ENCODE measurements at regions not wholly inside any gene's neighbourhood (a gene's known extent, or its start where the extent isn't known, plus 50 kb on each side); places are given as distances from the start of the nearest gene placed in this dataset.

DNA sequence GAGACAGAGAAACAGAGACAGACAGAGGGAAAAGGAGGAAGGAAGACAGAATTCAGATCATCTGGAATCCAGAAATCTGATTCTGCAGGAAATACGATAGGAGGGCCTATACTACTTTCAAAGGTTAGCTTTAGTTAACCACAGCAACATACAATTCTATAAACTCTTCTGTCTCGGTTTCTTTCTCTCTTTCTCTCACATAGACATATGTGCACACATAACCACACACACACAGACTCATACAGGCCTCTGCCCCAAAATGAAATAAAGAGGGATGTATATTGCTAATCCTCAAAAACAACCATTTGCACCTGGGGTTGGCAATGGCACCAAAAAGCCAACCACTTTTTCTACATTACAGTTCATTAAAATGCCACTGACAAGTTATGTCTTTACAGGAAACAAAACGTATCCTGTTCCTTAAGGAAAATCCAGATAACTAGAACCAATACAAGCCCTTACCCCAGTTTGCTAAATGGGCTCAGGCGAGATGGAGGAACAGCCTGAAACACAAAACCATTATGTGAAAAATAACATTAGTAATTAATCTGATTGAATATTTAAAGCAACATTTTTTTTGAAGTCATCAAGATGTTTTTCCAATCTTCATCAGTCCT lies 372.3 kb upstream of the CCNH start:
- TF ChIP-seq POLR2A (IDR thresholded peaks at IDR 0.05; ENCODE audit: low read length) (no peak), GATA1 (IDR thresholded peaks at IDR 0.05; ENCODE audit: low read depth, low read length) (no peak)

Measured in erythroblast (primary cell).